NT2/D1 (cell line): ENCODE measurements at regions not wholly inside any gene's neighbourhood (a gene's known extent, or its start where the extent isn't known, plus 50 kb on each side); places are given as distances from the start of the nearest gene placed in this dataset.

Experiments
- SUZ12 ChIP-seq: IDR thresholded peaks from 2 replicates; pipeline ENCODE4 v1.6.1; 2011; ENCODE audit not compliant: insufficient read length, insufficient read depth; ENCODE audit errors: extremely low read depth
- YY1 ChIP-seq: IDR thresholded peaks from 2 replicates; pipeline ENCODE4 v1.6.1; 2011; ENCODE audit not compliant: insufficient read length, insufficient read depth
- ZNF274 ChIP-seq: IDR thresholded peaks from 2 replicates; pipeline ENCODE4 v1.6.1; 2011; ENCODE audit warnings: mild to moderate bottlenecking, low read depth, low read length

GRCh38 chr4:189162073-189162789 lies 778.4 kb upstream of the FRG1 start:
- TF ChIP-seq ZNF274 (no peak), YY1 (no peak), SUZ12 (no peak)
